ENCODE measurements at regions not wholly inside any gene's neighbourhood (a gene's known extent, or its start where the extent isn't known, plus 50 kb on each side); places are given as distances from the start of the nearest gene placed in this dataset.

DNA sequence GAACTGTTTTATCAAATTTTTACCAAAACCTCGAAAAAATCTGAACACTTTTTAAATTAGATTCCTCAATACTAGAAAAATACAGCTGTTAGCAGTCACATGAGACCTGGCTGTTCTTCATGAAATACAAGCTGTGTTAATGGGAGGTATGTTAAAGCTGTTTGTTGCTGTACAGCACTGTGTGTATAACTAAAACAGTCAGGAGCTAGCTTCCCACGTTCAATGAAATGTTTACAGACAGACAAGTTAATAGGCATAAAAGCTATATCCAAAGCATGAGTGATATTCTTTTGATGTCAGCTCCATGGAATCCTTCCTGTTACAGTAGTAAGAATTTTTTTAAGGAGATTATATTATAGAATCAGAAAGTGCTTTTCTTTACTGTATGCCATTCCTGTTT lies 223.2 kb upstream of the FOXD3 start:
- Histone ChIP-seq H3K9ac (ENCODE audit: low read depth, low read length, poor library complexity, severe bottlenecking) (no peak overlapping the region), H3K27me3 (ENCODE audit: insufficient read depth, low read length, poor library complexity, severe bottlenecking) (no peaks in the 10 kb centered on the region), H4K20me1 (ENCODE audit: insufficient read depth, low read length, poor library complexity, severe bottlenecking) (no peaks in the 10 kb centered on the region), H2AFZ (ENCODE audit: low read length) (no peak overlapping the region), H3K9me3 (ENCODE audit: insufficient read depth, low read depth, low read length) (no peaks in the 10 kb centered on the region), H3K9me2 (replicated peaks; ENCODE audit: low read depth, low read length) (no peaks in the 10 kb centered on the region), H3F3A (ENCODE audit: low read depth) (no peaks in the 10 kb centered on the region), H3K4me1 (ENCODE audit: insufficient read depth, low read length, poor library complexity, severe bottlenecking) (no peaks in the 10 kb centered on the region), H3K4me2 (ENCODE audit: low read depth, low read length, poor library complexity, severe bottlenecking) (no peak overlapping the region), H3K4me3 (ENCODE audit: low read length, poor library complexity, severe bottlenecking) (no peak overlapping the region), H3K79me2 (ENCODE audit: insufficient read depth, low read length) (no peaks in the 10 kb centered on the region), H3K36me3 (ENCODE audit: insufficient read depth, low read length) (no peaks in the 10 kb centered on the region)
- TF ChIP-seq, protein P1, sequence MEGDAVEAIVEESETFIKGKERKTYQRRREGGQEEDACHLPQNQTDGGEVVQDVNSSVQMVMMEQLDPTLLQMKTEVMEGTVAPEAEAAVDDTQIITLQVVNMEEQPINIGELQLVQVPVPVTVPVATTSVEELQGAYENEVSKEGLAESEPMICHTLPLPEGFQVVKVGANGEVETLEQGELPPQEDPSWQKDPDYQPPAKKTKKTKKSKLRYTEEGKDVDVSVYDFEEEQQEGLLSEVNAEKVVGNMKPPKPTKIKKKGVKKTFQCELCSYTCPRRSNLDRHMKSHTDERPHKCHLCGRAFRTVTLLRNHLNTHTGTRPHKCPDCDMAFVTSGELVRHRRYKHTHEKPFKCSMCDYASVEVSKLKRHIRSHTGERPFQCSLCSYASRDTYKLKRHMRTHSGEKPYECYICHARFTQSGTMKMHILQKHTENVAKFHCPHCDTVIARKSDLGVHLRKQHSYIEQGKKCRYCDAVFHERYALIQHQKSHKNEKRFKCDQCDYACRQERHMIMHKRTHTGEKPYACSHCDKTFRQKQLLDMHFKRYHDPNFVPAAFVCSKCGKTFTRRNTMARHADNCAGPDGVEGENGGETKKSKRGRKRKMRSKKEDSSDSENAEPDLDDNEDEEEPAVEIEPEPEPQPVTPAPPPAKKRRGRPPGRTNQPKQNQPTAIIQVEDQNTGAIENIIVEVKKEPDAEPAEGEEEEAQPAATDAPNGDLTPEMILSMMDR (conservative IDR thresholded peaks at IDR 0.05; ENCODE audit: low read length) = no peak
- no peak for TF ChIP-seq EZH2phosphoT487 (IDR thresholded peaks at IDR 0.05; ENCODE audit: borderline replicate concordance)

DNA sequence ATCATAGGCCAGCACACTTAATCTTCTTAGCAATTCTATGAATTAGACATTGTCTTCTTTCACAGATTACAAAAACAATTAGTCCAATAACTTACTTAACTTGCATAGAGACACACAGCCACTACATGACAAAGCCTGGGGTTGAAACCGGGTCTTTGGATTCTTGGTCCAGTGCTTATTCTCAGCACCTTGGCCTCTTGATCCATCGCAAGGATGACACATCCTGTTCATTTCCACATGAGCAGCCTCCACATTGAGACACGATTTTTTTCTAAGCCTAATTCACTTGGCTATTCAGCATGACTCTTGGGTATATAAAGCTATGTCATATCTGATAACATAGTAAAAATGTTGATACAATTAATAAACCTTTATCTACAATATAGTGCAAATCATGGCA lies 221.0 kb upstream of the FOXD3 start:
- H3K4me2 ChIP-seq (ENCODE audit: low read depth, low read length, poor library complexity, severe bottlenecking) = no peak overlapping the region

DNA sequence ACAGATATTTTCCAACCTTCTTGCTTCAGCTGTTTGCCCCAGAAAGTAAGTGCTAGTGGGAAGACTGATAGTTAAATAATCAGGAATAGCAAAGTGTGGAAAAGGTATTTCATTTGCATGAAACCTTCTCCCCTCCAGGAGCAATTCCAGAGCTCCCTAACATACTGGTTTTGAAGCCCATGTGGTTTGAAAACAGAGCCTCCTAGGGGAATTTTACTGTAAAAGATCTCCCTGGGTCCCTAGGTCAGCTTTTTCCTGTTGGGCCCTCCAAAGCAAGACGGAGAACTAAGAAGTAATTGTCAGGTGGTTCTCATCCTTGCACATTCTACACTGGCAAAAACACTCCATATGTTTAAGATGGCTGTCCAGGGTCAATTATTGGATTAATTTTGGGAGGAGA lies 218.7 kb upstream of the FOXD3 start:
- no peaks in the 10 kb centered on the region for H4K20me1 ChIP-seq (ENCODE audit: insufficient read depth, low read length, poor library complexity, severe bottlenecking)

More for the DNA sequence above, 221.0 kb upstream of the FOXD3 start:
- Histone ChIP-seq H2AFZ (ENCODE audit: low read length) (no peak overlapping the region), H3K9me2 (replicated peaks; ENCODE audit: low read depth, low read length) (no peaks in the 10 kb centered on the region), H3K79me2 (ENCODE audit: insufficient read depth, low read length) (no peaks in the 10 kb centered on the region), H3K4me1 (ENCODE audit: insufficient read depth, low read length, poor library complexity, severe bottlenecking) (no peaks in the 10 kb centered on the region), H3K9ac (ENCODE audit: low read depth, low read length, poor library complexity, severe bottlenecking) (no peak overlapping the region), H3K36me3 (ENCODE audit: insufficient read depth, low read length) (no peaks in the 10 kb centered on the region), H3K27me3 (ENCODE audit: insufficient read depth, low read length, poor library complexity, severe bottlenecking) (no peaks in the 10 kb centered on the region), H3K9me3 (ENCODE audit: insufficient read depth, low read depth, low read length) (no peaks in the 10 kb centered on the region), H3F3A (ENCODE audit: low read depth) (no peaks in the 10 kb centered on the region), H3K4me3 (ENCODE audit: low read length, poor library complexity, severe bottlenecking) (no peak overlapping the region), H4K20me1 (ENCODE audit: insufficient read depth, low read length, poor library complexity, severe bottlenecking) (no peaks in the 10 kb centered on the region)
- TF ChIP-seq EZH2phosphoT487 (IDR thresholded peaks at IDR 0.05; ENCODE audit: borderline replicate concordance) = no peak
- TF ChIP-seq, protein P1 (conservative IDR thresholded peaks at IDR 0.05; ENCODE audit: low read length) = no peak

More for the DNA sequence above, 218.7 kb upstream of the FOXD3 start:
- TF ChIP-seq, protein P1 (conservative IDR thresholded peaks at IDR 0.05; ENCODE audit: low read length) = no peak
- TF ChIP-seq EZH2phosphoT487 (IDR thresholded peaks at IDR 0.05; ENCODE audit: borderline replicate concordance) = no peak
- Histone ChIP-seq H3K79me2 (ENCODE audit: insufficient read depth, low read length) (no peaks in the 10 kb centered on the region), H3K4me3 (ENCODE audit: low read length, poor library complexity, severe bottlenecking) (no peak overlapping the region), H3F3A (ENCODE audit: low read depth) (no peaks in the 10 kb centered on the region), H3K9ac (ENCODE audit: low read depth, low read length, poor library complexity, severe bottlenecking) (no peak overlapping the region), H3K36me3 (ENCODE audit: insufficient read depth, low read length) (no peaks in the 10 kb centered on the region), H2AFZ (ENCODE audit: low read length) (no peak overlapping the region), H3K27me3 (ENCODE audit: insufficient read depth, low read length, poor library complexity, severe bottlenecking) (peaks cover 7% of the 10 kb centered on the region), H3K9me3 (ENCODE audit: insufficient read depth, low read depth, low read length) (no peaks in the 10 kb centered on the region), H3K4me1 (ENCODE audit: insufficient read depth, low read length, poor library complexity, severe bottlenecking) (no peaks in the 10 kb centered on the region), H3K4me2 (ENCODE audit: low read depth, low read length, poor library complexity, severe bottlenecking) (no peak overlapping the region), H3K9me2 (replicated peaks; ENCODE audit: low read depth, low read length) (no peaks in the 10 kb centered on the region)
